ENCODE measurements at regions not wholly inside any gene's neighbourhood (a gene's known extent, or its start where the extent isn't known, plus 50 kb on each side); places are given as distances from the start of the nearest gene placed in this dataset.
"Not testable (repeated sequence)": the region's sequence is repeated elsewhere in the genome, so short reads cannot be mapped to it uniquely, and the experiment has no call there.

- H3K4me3 ChIP-seq (ENCODE audit: low read depth, low read length): no peak overlapping the region
- H3K27ac ChIP-seq: no peak overlapping the region
- no peak overlapping the region for H2AFZ ChIP-seq
Observed at GRCh38 chr3:106528932-106529331, 660.1 kb upstream of the CBLB start.

GRCh38 chr3:106529738-106530137, 660.9 kb upstream of the CBLB start:
- Histone ChIP-seq H3K4me3 (ENCODE audit: low read depth, low read length) (no peak overlapping the region), H3K9ac (no peak overlapping the region), H3K36me3 (ENCODE audit: control insufficient read depth, insufficient read depth, low read length) (no peaks in the 10 kb centered on the region), H3K9me3 (ENCODE audit: control insufficient read depth, low read length) (no peaks in the 10 kb centered on the region), H3K4me2 (ENCODE audit: low read length) (no peak overlapping the region), H2AFZ (no peak overlapping the region), H3K4me1 (no peaks in the 10 kb centered on the region), H3K27me3 (ENCODE audit: control insufficient read depth, insufficient read depth, low read length) (no peaks in the 10 kb centered on the region), H3K79me2 (no peaks in the 10 kb centered on the region), H3K27ac (no peak overlapping the region)
- no peak for TF ChIP-seq CTCF (IDR thresholded peaks at IDR 0.05)

More at GRCh38 chr3:106528932-106529331, 660.1 kb upstream of the CBLB start:
- no peaks in the 10 kb centered on the region for H3K36me3 ChIP-seq (ENCODE audit: control insufficient read depth, insufficient read depth, low read length)
- no peak overlapping the region for H3K4me2 ChIP-seq (ENCODE audit: low read length)
- no peaks in the 10 kb centered on the region for H3K4me1 ChIP-seq
- TF ChIP-seq CTCF (IDR thresholded peaks at IDR 0.05): no peak
- H3K9ac ChIP-seq: no peak overlapping the region
- H3K9me3 ChIP-seq (ENCODE audit: control insufficient read depth, low read length): no peaks in the 10 kb centered on the region
- no peaks in the 10 kb centered on the region for H3K79me2 ChIP-seq
- H3K27me3 ChIP-seq (ENCODE audit: control insufficient read depth, insufficient read depth, low read length): no peaks in the 10 kb centered on the region

- no peak overlapping the region for H3K4me2 ChIP-seq (ENCODE audit: low read length)
- no peak overlapping the region for H3K27ac ChIP-seq
- no peaks in the 10 kb centered on the region for H3K9me3 ChIP-seq (ENCODE audit: control insufficient read depth, low read length)
- no peak overlapping the region for H3K9ac ChIP-seq
- H2AFZ ChIP-seq: no peak overlapping the region
- TF ChIP-seq CTCF (IDR thresholded peaks at IDR 0.05): no peak
- H3K36me3 ChIP-seq (ENCODE audit: control insufficient read depth, insufficient read depth, low read length): no peaks in the 10 kb centered on the region
- no peaks in the 10 kb centered on the region for H3K4me1 ChIP-seq
- no peaks in the 10 kb centered on the region for H3K79me2 ChIP-seq
- H3K27me3 ChIP-seq (ENCODE audit: control insufficient read depth, insufficient read depth, low read length): no peaks in the 10 kb centered on the region
- no peak overlapping the region for H3K4me3 ChIP-seq (ENCODE audit: low read depth, low read length)
Observed at GRCh38 chr3:106530367-106530766, 661.6 kb upstream of the CBLB start.

GRCh38 chr3:106531771-106532329, 663.0 kb upstream of the CBLB start:
- H3K4me3 ChIP-seq (ENCODE audit: low read depth, low read length); H3K4me2 ChIP-seq (ENCODE audit: low read length); H2AFZ ChIP-seq; H3K79me2 ChIP-seq; H3K27ac ChIP-seq; H3K36me3 ChIP-seq (ENCODE audit: control insufficient read depth, insufficient read depth, low read length); H3K27me3 ChIP-seq (ENCODE audit: control insufficient read depth, insufficient read depth, low read length); H3K9me3 ChIP-seq (ENCODE audit: control insufficient read depth, low read length); H3K9ac ChIP-seq; H3K4me1 ChIP-seq: not testable (repeated sequence)

GRCh38 chr3:106533093-106533787, 664.4 kb upstream of the CBLB start:
- H3K4me2 ChIP-seq (ENCODE audit: low read length): no peak overlapping the region
- H3K79me2 ChIP-seq: no peaks in the 10 kb centered on the region
- H3K27me3 ChIP-seq (ENCODE audit: control insufficient read depth, insufficient read depth, low read length): no peaks in the 10 kb centered on the region
- no peaks in the 10 kb centered on the region for H3K36me3 ChIP-seq (ENCODE audit: control insufficient read depth, insufficient read depth, low read length)
- no peaks in the 10 kb centered on the region for H3K4me1 ChIP-seq
- no peak overlapping the region for H3K27ac ChIP-seq
- H3K9ac ChIP-seq: no peak overlapping the region
- no peak overlapping the region for H2AFZ ChIP-seq
- TF ChIP-seq CTCF (IDR thresholded peaks at IDR 0.05): no peak
- no peaks in the 10 kb centered on the region for H3K9me3 ChIP-seq (ENCODE audit: control insufficient read depth, low read length)
- H3K4me3 ChIP-seq (ENCODE audit: low read depth, low read length): no peak overlapping the region

Data from parathyroid adenoma (tissue), 2 donors.